ENCODE measurements at regions not wholly inside any gene's neighbourhood (a gene's known extent, or its start where the extent isn't known, plus 50 kb on each side); places are given as distances from the start of the nearest gene placed in this dataset.
"Not testable (repeated sequence)": the region's sequence is repeated elsewhere in the genome, so short reads cannot be mapped to it uniquely, and the experiment has no call there.

DNA sequence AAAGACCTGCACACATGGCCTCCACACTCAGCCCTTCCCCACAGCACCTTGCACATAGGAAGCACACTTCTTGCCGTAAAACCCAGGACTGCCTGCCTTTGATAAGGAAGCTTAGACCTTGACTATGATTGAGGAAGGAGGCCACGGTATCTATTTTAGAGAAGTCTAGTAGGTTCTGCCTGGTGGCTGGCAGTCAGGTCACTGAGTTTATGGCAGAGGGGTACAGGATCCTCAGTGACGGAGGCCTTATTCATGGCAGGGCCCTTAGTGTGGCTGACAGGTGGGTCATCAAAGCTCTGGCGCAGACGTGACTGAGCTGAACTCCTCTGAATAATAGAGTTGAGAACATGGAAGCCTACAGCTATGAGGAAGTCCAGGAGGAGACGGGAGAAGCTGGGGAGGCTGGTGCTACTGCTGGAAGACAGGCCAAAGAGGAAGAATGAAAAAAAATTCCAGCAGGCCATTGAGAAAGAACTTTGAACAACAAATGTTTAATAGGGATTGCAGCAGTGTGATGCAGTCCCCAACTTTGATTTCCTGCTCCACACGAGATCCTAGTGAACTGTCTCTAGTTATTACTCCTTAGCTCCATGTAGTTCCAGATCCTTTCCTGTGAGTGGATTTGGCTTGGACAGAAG lies 142.8 kb downstream of the BCL2L11 start:
- H2BK15ac ChIP-seq (ENCODE audit: low read depth, low read length); H3K18ac ChIP-seq (ENCODE audit: insufficient read length, low read depth, low read length); H2BK20ac ChIP-seq (ENCODE audit: low read depth, low read length, poor library complexity, severe bottlenecking); H4K91ac ChIP-seq (ENCODE audit: insufficient read length, low read depth, low read length); H3K4me2 ChIP-seq (ENCODE audit: insufficient read depth, insufficient read length, low read length); H3K4me3 Mint-ChIP-seq; H2BK5ac ChIP-seq (ENCODE audit: insufficient read length, low read length); H2BK120ac ChIP-seq (ENCODE audit: low read depth, low read length, poor library complexity, severe bottlenecking); H3K79me1 ChIP-seq (ENCODE audit: insufficient read depth, low read depth, low read length, poor library complexity, severe bottlenecking); H3K9me3 Mint-ChIP-seq; H3T11ph ChIP-seq (ENCODE audit: low read length); H3K23ac ChIP-seq (ENCODE audit: insufficient read length, low read depth, low read length); H2AFZ ChIP-seq (ENCODE audit: low read length); H3K56ac ChIP-seq (ENCODE audit: insufficient read length, low read depth, low read length); H3K27ac Mint-ChIP-seq; H3K9me3 ChIP-seq (ENCODE audit: control insufficient read depth, low read depth, low read length); H3K27me3 ChIP-seq (ENCODE audit: insufficient read depth, low read length); H2AK5ac ChIP-seq (ENCODE audit: insufficient read length, low read length); H3K36me3 Mint-ChIP-seq (ENCODE audit: insufficient read depth in 1 of 3, low read depth in 3 of 3); H3K4me1 Mint-ChIP-seq; H4K20me1 ChIP-seq (ENCODE audit: control insufficient read depth, insufficient read depth, insufficient read length); H3K27me3 Mint-ChIP-seq (ENCODE audit: low read depth); H3K4ac ChIP-seq (ENCODE audit: low read depth, low read length); H3K9ac ChIP-seq (ENCODE audit: extremely low read depth, insufficient read length, low read length); H2BK12ac ChIP-seq (ENCODE audit: insufficient read length, low read depth, low read length); H3K14ac ChIP-seq (ENCODE audit: insufficient read depth, low read length); DNase-seq; H4K8ac ChIP-seq (replicated peaks; ENCODE audit: insufficient read length, low read depth, low read length); H3K23me2 ChIP-seq (ENCODE audit: insufficient read length, low read depth, low read length, poor library complexity, severe bottlenecking); H3K79me2 ChIP-seq (ENCODE audit: insufficient read depth, low read length); H3K27ac ChIP-seq (ENCODE audit: insufficient read length, low read depth, low read length); H4K5ac ChIP-seq (ENCODE audit: insufficient read length, low read depth, low read length); H3K4me1 ChIP-seq (ENCODE audit: insufficient read depth, low read length): not testable (repeated sequence)
- WGBS (ENCODE audit: extremely low coverage, insufficient read length, low lambda C conversion rate) = no CpG with 5 or more reads among the region's 7 CpGs

DNA sequence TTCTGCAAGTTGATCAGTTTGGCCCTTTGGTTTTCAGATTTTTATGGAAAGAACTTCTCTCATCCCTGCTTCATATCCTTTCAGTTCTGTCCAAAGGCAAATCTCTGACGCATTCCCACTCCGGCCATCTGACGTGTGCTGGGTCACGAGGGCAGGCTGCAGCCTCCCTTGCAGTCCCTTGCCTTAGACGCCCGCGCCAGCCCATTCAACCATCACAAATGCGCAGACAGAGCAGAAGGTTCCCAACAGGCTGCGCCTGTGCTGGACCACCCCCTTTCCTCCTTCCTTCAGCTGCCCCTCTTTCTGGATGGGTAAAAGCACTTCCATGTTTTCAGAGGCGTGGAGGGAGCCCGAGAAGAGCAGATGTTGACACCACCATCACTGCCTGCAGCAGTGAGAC lies 144.2 kb downstream of the BCL2L11 start:
- H3K79me1 ChIP-seq (ENCODE audit: insufficient read depth, low read depth, low read length, poor library complexity, severe bottlenecking); H3K4me1 ChIP-seq (ENCODE audit: insufficient read depth, low read length); H3K4ac ChIP-seq (ENCODE audit: low read depth, low read length); H3K18ac ChIP-seq (ENCODE audit: insufficient read length, low read depth, low read length); H3K23ac ChIP-seq (ENCODE audit: insufficient read length, low read depth, low read length); H2AK5ac ChIP-seq (ENCODE audit: insufficient read length, low read length); H2AFZ ChIP-seq (ENCODE audit: low read length); H2BK15ac ChIP-seq (ENCODE audit: low read depth, low read length); H3K14ac ChIP-seq (ENCODE audit: insufficient read depth, low read length); H2BK5ac ChIP-seq (ENCODE audit: insufficient read length, low read length); H3K56ac ChIP-seq (ENCODE audit: insufficient read length, low read depth, low read length); H3K27me3 Mint-ChIP-seq (ENCODE audit: low read depth); H3K27ac ChIP-seq (ENCODE audit: insufficient read length, low read depth, low read length); H4K20me1 ChIP-seq (ENCODE audit: control insufficient read depth, insufficient read depth, insufficient read length); H3K27me3 ChIP-seq (ENCODE audit: insufficient read depth, low read length); H3K4me2 ChIP-seq (ENCODE audit: insufficient read depth, insufficient read length, low read length); H4K8ac ChIP-seq (replicated peaks; ENCODE audit: insufficient read length, low read depth, low read length); H2BK120ac ChIP-seq (ENCODE audit: low read depth, low read length, poor library complexity, severe bottlenecking); H3K23me2 ChIP-seq (ENCODE audit: insufficient read length, low read depth, low read length, poor library complexity, severe bottlenecking); H3K36me3 Mint-ChIP-seq (ENCODE audit: insufficient read depth in 1 of 3, low read depth in 3 of 3); H3K9me3 Mint-ChIP-seq; H3K79me2 ChIP-seq (ENCODE audit: insufficient read depth, low read length); H4K5ac ChIP-seq (ENCODE audit: insufficient read length, low read depth, low read length); H3K9ac ChIP-seq (ENCODE audit: extremely low read depth, insufficient read length, low read length); DNase-seq; H2BK20ac ChIP-seq (ENCODE audit: low read depth, low read length, poor library complexity, severe bottlenecking); H3K4me3 Mint-ChIP-seq; H3K9me3 ChIP-seq (ENCODE audit: control insufficient read depth, low read depth, low read length); H3T11ph ChIP-seq (ENCODE audit: low read length); H3K27ac Mint-ChIP-seq; H3K4me1 Mint-ChIP-seq; H2BK12ac ChIP-seq (ENCODE audit: insufficient read length, low read depth, low read length); H4K91ac ChIP-seq (ENCODE audit: insufficient read length, low read depth, low read length): not testable (repeated sequence)
- no CpG with 5 or more reads among the region's 11 CpGs for WGBS (ENCODE audit: extremely low coverage, insufficient read length, low lambda C conversion rate)

All from H9 (cell line).